ENCODE measurements at regions not wholly inside any gene's neighbourhood (a gene's known extent, or its start where the extent isn't known, plus 50 kb on each side); places are given as distances from the start of the nearest gene placed in this dataset.

DNA sequence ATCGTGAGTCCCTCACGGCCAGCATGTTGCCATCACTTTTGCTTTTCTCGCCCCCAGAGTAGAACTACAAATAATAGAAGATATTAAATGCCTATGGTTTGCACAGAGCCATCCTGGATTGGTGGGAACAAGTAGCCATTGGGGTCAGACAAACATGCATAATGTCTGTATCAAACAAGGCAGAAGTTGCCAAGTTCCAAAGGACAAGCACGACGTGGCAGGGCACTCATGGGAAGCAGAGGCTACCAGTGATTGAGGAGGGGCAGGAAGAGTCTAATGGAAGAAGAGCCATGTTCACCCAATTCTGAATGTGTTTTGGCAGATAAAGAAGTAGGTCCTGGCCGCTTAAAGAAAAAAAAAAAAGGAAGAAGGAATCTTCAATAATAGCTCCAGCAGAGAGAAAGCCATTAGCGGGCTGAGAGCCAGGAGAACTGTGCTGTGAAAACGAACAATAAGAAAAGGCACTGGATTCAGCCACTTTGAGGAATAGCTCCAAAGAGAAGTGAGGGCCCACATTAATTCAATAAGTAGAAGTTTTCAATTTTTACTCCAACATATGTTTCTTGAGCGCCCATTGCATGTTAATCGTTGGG is 153.7 kb upstream of the ADCY2 start:
- no peak for TF ChIP-seq CTCF (IDR thresholded peaks at IDR 0.05)

GRCh38 chr5:7244208-7244607 is 151.7 kb upstream of the ADCY2 start:
- Histone ChIP-seq H3K27me3 (no peaks in the 10 kb centered on the region), H3K27ac (no peak overlapping the region), H3K4me3 (ENCODE audit: low read depth in 1 of 2, low read length in 1 of 2) (no peak overlapping the region), H3K9me3 (no peaks in the 10 kb centered on the region), H3K36me3 (no peaks in the 10 kb centered on the region), H3K4me1 (ENCODE audit: control insufficient read depth in 1 of 2, insufficient read depth in 1 of 2, low read depth in 1 of 2, low read length in 1 of 2) (peaks cover 10 to 12% of the 10 kb centered on the region in 2 experiments)
- no peak for TF ChIP-seq CTCF (IDR thresholded peaks at IDR 0.05)

More for the DNA sequence above, 153.7 kb upstream of the ADCY2 start:
- peaks cover 6 to 11% of the 10 kb centered on the region in 2 experiments for H3K4me1 ChIP-seq (ENCODE audit: control insufficient read depth in 1 of 2, insufficient read depth in 1 of 2, low read depth in 1 of 2, low read length in 1 of 2)
- no peaks in the 10 kb centered on the region for H3K27me3 ChIP-seq
- no peaks in the 10 kb centered on the region for H3K9me3 ChIP-seq
- no peak overlapping the region for H3K27ac ChIP-seq
- H3K4me3 ChIP-seq (ENCODE audit: low read depth in 1 of 2, low read length in 1 of 2) = no peak overlapping the region
- no peaks in the 10 kb centered on the region for H3K36me3 ChIP-seq

GRCh38 chr5:7245121-7245651 is 150.8 kb upstream of the ADCY2 start:
- H3K27ac ChIP-seq = no peak overlapping the region
- no peaks in the 10 kb centered on the region for H3K27me3 ChIP-seq
- H3K4me3 ChIP-seq (ENCODE audit: low read depth in 1 of 2, low read length in 1 of 2) = no peak overlapping the region
- no peaks in the 10 kb centered on the region for H3K36me3 ChIP-seq
- peaks cover 12% of the 10 kb centered on the region in 2 experiments for H3K4me1 ChIP-seq (ENCODE audit: control insufficient read depth in 1 of 2, insufficient read depth in 1 of 2, low read depth in 1 of 2, low read length in 1 of 2)
- no peak for TF ChIP-seq CTCF (IDR thresholded peaks at IDR 0.05)
- no peaks in the 10 kb centered on the region for H3K9me3 ChIP-seq

DNA sequence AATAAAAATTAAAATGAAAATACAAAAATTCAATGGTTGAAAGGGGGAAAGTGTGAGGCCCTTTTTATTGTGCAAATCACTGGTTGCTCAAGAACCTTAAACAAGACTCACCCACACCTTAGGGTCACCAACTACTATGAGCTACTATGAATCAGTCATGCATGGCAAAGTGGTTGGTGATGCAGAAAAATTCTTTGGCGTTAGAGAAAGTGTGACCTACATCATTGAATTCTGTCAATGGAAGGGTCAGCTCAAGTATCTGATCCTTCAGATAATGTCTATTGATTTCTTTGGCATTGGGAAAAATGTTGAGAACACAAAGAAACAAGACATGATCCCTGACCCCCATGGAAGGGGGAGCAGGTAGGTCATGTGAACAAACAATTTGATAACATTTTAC is 149.7 kb upstream of the ADCY2 start:
- peaks cover 19 to 21% of the 10 kb centered on the region in 2 experiments for H3K4me1 ChIP-seq (ENCODE audit: control insufficient read depth in 1 of 2, insufficient read depth in 1 of 2, low read depth in 1 of 2, low read length in 1 of 2)
- H3K36me3 ChIP-seq = no peaks in the 10 kb centered on the region
- H3K9me3 ChIP-seq = no peaks in the 10 kb centered on the region
- no peak for TF ChIP-seq CTCF (IDR thresholded peaks at IDR 0.05)
- H3K27ac ChIP-seq = no peak overlapping the region
- H3K27me3 ChIP-seq = no peaks in the 10 kb centered on the region
- H3K4me3 ChIP-seq (ENCODE audit: low read depth in 1 of 2, low read length in 1 of 2) = no peak overlapping the region

DNA sequence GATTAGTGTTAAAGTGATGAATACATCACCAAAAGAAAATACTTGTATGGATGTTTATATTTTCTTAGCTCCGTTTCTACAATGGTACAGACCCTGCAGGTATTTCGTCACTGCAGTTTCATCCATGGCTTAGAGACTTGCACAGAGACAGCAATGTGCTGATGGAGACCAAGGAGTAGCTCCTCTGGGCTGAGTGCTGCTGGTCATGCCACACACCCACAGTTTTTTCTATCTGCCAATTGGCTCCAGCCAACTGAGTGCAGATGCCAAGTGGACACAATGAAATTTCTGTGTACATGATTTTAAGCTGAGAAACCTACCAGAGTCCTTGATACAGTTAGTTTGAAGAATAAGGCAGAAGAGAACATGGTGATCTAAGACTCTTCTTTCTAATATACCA is 145.9 kb upstream of the ADCY2 start:
- no peak overlapping the region for H3K27ac ChIP-seq
- H3K27me3 ChIP-seq = no peaks in the 10 kb centered on the region
- TF ChIP-seq CTCF (IDR thresholded peaks at IDR 0.05) = no peak
- H3K9me3 ChIP-seq = no peaks in the 10 kb centered on the region
- no peak overlapping the region for H3K4me3 ChIP-seq (ENCODE audit: low read depth in 1 of 2, low read length in 1 of 2)
- no peaks in the 10 kb centered on the region for H3K36me3 ChIP-seq
- H3K4me1 ChIP-seq (ENCODE audit: control insufficient read depth in 1 of 2, insufficient read depth in 1 of 2, low read depth in 1 of 2, low read length in 1 of 2) = peaks cover 19 to 26% of the 10 kb centered on the region in 2 experiments

Data from neutrophil (primary cell).